Fibroblast of mammary gland (primary cell): ENCODE measurements at regions not wholly inside any gene's neighbourhood (a gene's known extent, or its start where the extent isn't known, plus 50 kb on each side); places are given as distances from the start of the nearest gene placed in this dataset.

Source experiments
- DNase-seq: peaks from one replicate; pipeline ENCODE4 v3.0.0-alpha.2; 2010; ENCODE audit warnings: low read depth
- H3K4me3 ChIP-seq: 2 replicates; pipeline ENCODE4 v1.5.1; 2011; ENCODE audit warnings: low read depth, mild to moderate bottlenecking, low read length, moderate library complexity; ENCODE audit not compliant: control insufficient read depth
- CTCF ChIP-seq: conservative IDR thresholded peaks from 2 replicates; pipeline ENCODE4 v1.5.1; 2011; ENCODE audit warnings: low read depth, low read length, inconsistent platforms; ENCODE audit not compliant: control insufficient read depth, insufficient read depth

- TF ChIP-seq CTCF, result no peak
- no peak overlapping the region for H3K4me3 ChIP-seq
- DNase-seq, result no peak
Observed at GRCh38 chr3:21260507-21260906, 490.5 kb downstream of the ZNF385D start.

- TF ChIP-seq CTCF, result no peak
- DNase-seq, result no peak
- H3K4me3 ChIP-seq, result no peak overlapping the region
Observed at GRCh38 chr3:21259896-21260295, 491.1 kb downstream of the ZNF385D start.

- H3K4me3 ChIP-seq, result no peak overlapping the region
- no peak for DNase-seq
- TF ChIP-seq CTCF, result no peak
Observed at GRCh38 chr3:21256932-21257331, 494.1 kb downstream of the ZNF385D start.

- DNase-seq, result no peak
- no peak for TF ChIP-seq CTCF
- no peak overlapping the region for H3K4me3 ChIP-seq
Observed at GRCh38 chr3:21238661-21239060, 512.3 kb downstream of the ZNF385D start.

GRCh38 chr3:21237638-21238037 is 513.4 kb downstream of the ZNF385D start:
- H3K4me3 ChIP-seq, result no peak overlapping the region
- no peak for TF ChIP-seq CTCF
- no peak for DNase-seq

- no peak for DNase-seq
- no peak for TF ChIP-seq CTCF
- H3K4me3 ChIP-seq, result no peak overlapping the region
Observed at GRCh38 chr3:21235491-21235890, 515.5 kb downstream of the ZNF385D start.

GRCh38 chr3:21234933-21235332 is 516.1 kb downstream of the ZNF385D start:
- H3K4me3 ChIP-seq, result no peak overlapping the region
- DNase-seq, result no peak
- TF ChIP-seq CTCF, result no peak
